Uterus (tissue), 2 donors: ENCODE measurements at regions not wholly inside any gene's neighbourhood (a gene's known extent, or its start where the extent isn't known, plus 50 kb on each side); places are given as distances from the start of the nearest gene placed in this dataset.
"Not testable (repeated sequence)": the region's sequence is repeated elsewhere in the genome, so short reads cannot be mapped to it uniquely, and the experiment has no call there.

Experiments
- POLR2A ChIP-seq, 2 donors: fragments of 450-650 bp; IDR thresholded peaks; one replicate each; pipeline ENCODE4 v1.6.1; 2016; ENCODE audit warnings: antibody characterized with exemption in 2 of 2, mild to moderate bottlenecking in 1 of 2, moderate library complexity in 1 of 2
- TF ChIP-seq, protein P1 (sequence below), 4 experiments: fragments of 200-600 bp in 2 of 4; fragments of 450-650 bp in 2 of 4; sonication (generic) in 2 of 4; IDR thresholded peaks; one replicate each; pipeline ENCODE4 v1.5.1; 2016 to 2019; ENCODE audit warnings: antibody characterized with exemption in 4 of 4, mild to moderate bottlenecking in 2 of 4, moderate library complexity in 1 of 4

DNA sequence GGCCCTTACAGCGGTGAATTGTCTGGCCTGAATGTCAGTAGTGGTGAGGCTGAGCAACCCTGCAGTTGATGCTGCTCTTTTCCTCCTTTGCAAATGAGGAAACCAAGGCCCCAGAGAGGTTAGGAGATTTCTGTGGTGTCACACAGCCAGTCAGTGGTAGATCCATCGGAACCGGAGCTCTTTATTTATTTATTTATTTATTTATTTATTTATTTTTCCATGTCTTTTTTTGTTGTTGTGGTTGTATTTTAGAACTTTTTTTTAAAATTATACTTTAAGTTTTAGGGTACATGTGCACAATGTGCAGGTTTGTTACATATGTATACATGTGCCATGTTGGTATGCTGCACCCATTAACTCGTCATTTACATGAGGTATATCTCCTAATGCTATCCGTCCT is 368.4 kb upstream of the CLINT1 start:
- TF ChIP-seq, protein P1, sequence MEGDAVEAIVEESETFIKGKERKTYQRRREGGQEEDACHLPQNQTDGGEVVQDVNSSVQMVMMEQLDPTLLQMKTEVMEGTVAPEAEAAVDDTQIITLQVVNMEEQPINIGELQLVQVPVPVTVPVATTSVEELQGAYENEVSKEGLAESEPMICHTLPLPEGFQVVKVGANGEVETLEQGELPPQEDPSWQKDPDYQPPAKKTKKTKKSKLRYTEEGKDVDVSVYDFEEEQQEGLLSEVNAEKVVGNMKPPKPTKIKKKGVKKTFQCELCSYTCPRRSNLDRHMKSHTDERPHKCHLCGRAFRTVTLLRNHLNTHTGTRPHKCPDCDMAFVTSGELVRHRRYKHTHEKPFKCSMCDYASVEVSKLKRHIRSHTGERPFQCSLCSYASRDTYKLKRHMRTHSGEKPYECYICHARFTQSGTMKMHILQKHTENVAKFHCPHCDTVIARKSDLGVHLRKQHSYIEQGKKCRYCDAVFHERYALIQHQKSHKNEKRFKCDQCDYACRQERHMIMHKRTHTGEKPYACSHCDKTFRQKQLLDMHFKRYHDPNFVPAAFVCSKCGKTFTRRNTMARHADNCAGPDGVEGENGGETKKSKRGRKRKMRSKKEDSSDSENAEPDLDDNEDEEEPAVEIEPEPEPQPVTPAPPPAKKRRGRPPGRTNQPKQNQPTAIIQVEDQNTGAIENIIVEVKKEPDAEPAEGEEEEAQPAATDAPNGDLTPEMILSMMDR (IDR thresholded peaks at IDR 0.05): not testable (repeated sequence)
- not testable (repeated sequence) for TF ChIP-seq POLR2A (IDR thresholded peaks at IDR 0.05)
